ENCODE measurements at regions not wholly inside any gene's neighbourhood (a gene's known extent, or its start where the extent isn't known, plus 50 kb on each side); places are given as distances from the start of the nearest gene placed in this dataset.

DNA sequence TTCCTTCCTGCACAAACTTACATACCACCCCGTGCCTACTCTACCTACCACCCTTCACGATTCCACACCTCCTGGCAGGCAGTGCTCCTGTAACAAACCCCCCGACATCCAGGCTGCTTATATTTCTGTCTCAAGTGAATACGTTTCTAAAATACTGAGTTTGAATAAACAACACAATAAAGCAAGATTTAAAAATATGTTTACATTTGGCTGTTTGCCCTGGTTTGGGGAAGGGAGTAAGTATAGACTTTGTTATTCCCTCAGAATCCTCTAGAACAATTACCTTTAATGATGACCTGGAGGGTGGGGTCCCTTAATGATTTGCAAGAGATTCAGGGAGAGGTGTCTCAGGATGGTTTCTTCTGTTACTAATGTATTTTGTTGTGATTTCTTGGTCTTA is 402.6 kb upstream of the TBL1XR1 start:
- TF ChIP-seq POLR2AphosphoS5 (IDR thresholded peaks at IDR 0.05; ENCODE audit: low read depth, low read length) (no peak), TAF1 (IDR thresholded peaks at IDR 0.05; ENCODE audit: borderline replicate concordance, low read depth, low read length) (no peak), POLR2A (IDR thresholded peaks at IDR 0.05; ENCODE audit: low read depth, low read length) (no peak)
